ENCODE measurements at regions not wholly inside any gene's neighbourhood (a gene's known extent, or its start where the extent isn't known, plus 50 kb on each side); places are given as distances from the start of the nearest gene placed in this dataset.

DNA sequence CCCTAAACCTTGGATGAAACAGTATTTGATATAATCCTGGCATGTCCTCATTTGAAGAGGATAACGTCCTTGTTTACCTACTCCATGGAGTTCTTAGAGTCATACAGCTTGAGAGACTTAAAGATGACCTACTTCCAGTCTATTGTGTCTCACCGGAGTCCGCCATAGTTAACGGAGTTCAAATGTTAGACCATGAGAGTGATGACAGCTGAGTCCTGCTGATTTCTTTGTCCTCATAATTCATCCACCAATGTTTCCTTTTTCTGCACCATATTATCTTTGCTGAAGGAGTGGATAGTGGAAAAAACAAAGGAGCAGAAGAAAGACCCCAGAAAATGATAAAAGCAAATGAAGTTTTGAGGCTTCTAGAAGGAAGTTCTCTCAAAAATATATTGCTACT lies 75.8 kb upstream of the HIF1A start:
- no peak for TF ChIP-seq POLR2A (IDR thresholded peaks at IDR 0.05)
- TF ChIP-seq, protein P1, sequence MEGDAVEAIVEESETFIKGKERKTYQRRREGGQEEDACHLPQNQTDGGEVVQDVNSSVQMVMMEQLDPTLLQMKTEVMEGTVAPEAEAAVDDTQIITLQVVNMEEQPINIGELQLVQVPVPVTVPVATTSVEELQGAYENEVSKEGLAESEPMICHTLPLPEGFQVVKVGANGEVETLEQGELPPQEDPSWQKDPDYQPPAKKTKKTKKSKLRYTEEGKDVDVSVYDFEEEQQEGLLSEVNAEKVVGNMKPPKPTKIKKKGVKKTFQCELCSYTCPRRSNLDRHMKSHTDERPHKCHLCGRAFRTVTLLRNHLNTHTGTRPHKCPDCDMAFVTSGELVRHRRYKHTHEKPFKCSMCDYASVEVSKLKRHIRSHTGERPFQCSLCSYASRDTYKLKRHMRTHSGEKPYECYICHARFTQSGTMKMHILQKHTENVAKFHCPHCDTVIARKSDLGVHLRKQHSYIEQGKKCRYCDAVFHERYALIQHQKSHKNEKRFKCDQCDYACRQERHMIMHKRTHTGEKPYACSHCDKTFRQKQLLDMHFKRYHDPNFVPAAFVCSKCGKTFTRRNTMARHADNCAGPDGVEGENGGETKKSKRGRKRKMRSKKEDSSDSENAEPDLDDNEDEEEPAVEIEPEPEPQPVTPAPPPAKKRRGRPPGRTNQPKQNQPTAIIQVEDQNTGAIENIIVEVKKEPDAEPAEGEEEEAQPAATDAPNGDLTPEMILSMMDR (IDR thresholded peaks at IDR 0.05): no peak
